HUES6 (cell line): ENCODE measurements at regions not wholly inside any gene's neighbourhood (a gene's known extent, or its start where the extent isn't known, plus 50 kb on each side); places are given as distances from the start of the nearest gene placed in this dataset.

Experiments
- H3K27ac ChIP-seq: 2 replicates; pipeline ENCODE4 v1.7.0; 2013; ENCODE audit warnings: low read depth, mild to moderate bottlenecking, low read length, inconsistent platforms
- H3K27me3 ChIP-seq: 2 replicates; pipeline ENCODE4 v1.6.1; 2013; ENCODE audit warnings: low read length; ENCODE audit not compliant: control insufficient read depth, insufficient read depth
- H3K36me3 ChIP-seq: 2 replicates; pipeline ENCODE4 v1.6.1; 2013; ENCODE audit warnings: low read length; ENCODE audit not compliant: control insufficient read depth, insufficient read depth
- H3K4me1 ChIP-seq: 2 replicates; pipeline ENCODE4 v1.6.1; 2013; ENCODE audit warnings: low read length; ENCODE audit not compliant: control insufficient read depth, insufficient read depth
- H3K4me3 ChIP-seq: 2 replicates; pipeline ENCODE4 v1.5.1; 2013; ENCODE audit warnings: low read depth, low read length
- H3K9ac ChIP-seq: one replicate; pipeline ENCODE4 v1.6.1; 2013; ENCODE audit warnings: mild to moderate bottlenecking, low read length
- H3K9me3 ChIP-seq: 2 replicates; pipeline ENCODE4 v1.6.1; 2013; ENCODE audit warnings: low read depth, low read length; ENCODE audit not compliant: control insufficient read depth, insufficient read depth

DNA sequence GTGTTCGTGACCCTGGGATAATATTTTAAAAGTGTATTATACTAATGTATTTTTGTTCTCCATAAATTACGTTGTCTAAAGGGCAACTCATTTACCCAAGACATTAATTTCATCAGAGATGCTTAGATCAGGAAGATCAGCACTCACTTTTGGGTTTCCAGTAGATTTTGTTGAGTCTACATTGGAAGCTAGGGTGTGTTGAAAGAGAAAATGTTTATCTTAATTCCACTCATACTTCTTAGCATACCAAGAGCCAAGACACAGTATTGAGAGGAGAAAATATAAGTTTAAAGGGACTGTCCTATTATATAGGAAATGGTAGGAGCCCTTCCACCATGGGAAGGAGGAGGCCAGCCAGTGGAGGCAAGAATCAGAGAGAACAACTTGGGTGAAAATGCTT lies 412.9 kb upstream of the RGMA start:
- Histone ChIP-seq H3K9me3 (no peaks in the 10 kb centered on the region), H3K9ac (no peak overlapping the region), H3K36me3 (no peaks in the 10 kb centered on the region), H3K27ac (no peak overlapping the region), H3K27me3 (no peaks in the 10 kb centered on the region), H3K4me3 (no peak overlapping the region), H3K4me1 (no peaks in the 10 kb centered on the region)

DNA sequence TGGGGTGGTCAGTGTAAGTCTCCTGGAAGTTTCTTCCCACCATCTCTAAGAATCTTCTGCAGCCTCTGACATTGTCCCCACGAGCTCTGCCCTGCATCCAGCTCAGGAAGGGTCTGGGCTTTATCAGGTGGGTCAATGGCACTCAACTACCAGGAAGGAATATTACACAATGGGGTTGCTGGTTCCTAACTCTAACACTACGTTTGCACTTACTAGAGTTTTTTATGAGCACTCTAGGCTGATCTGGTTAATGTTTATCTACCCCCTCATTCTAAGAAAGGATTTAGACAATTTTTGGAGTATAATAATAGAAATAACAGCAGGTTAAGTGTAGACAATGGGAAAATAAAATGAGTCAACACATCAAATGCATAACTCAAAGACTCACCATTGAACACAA lies 411.1 kb upstream of the RGMA start:
- Histone ChIP-seq H3K27ac (no peak overlapping the region), H3K9ac (no peak overlapping the region), H3K4me1 (peaks cover 9% of the 10 kb centered on the region), H3K9me3 (no peaks in the 10 kb centered on the region), H3K4me3 (no peak overlapping the region), H3K36me3 (no peaks in the 10 kb centered on the region), H3K27me3 (no peaks in the 10 kb centered on the region)

DNA sequence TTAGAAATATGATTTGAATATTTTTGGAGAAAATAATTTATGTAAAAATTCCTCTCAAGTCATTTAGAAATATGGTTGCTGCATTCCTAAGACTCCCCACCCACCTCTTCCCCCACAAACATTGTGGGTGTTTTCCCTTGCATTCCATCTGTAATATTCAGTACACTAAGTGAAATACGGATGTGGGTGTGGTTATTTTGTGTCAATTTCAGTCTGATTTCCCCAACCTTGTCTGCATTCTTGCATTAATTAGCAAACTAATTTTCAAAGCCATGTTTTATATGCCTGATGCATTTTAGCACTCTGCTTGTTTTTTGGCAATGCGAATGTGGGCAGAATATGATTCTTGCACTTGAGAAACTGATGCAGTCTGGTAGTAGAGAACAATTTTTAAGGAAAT lies 408.3 kb upstream of the RGMA start:
- Histone ChIP-seq H3K36me3 (no peaks in the 10 kb centered on the region), H3K4me1 (peaks cover 9% of the 10 kb centered on the region), H3K9me3 (no peaks in the 10 kb centered on the region), H3K27ac (no peak overlapping the region), H3K27me3 (no peaks in the 10 kb centered on the region), H3K9ac (no peak overlapping the region), H3K4me3 (no peak overlapping the region)

DNA sequence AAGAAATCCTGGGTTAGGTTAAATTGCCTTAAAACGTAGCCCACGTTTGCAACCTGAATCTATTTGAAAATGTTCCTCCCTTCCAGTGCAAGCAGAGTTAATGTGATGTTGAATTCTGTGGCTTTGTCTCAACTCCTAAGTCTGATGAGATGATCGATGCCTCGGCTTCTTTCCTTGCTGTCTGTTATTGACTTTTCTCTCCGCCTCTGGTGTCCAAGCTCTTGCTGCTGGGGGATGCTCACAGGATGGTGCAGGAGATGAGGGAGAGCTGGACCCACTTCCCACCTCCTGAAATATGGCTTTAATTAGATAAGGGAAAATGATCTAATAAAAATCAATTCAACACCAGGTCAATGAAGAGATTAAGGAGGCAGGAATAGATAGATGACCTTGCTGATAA lies 407.9 kb upstream of the RGMA start:
- Histone ChIP-seq H3K4me3 (no peak overlapping the region), H3K9ac (no peak overlapping the region), H3K4me1 (peaks cover 9% of the 10 kb centered on the region), H3K27ac (no peak overlapping the region), H3K36me3 (no peaks in the 10 kb centered on the region), H3K9me3 (no peaks in the 10 kb centered on the region), H3K27me3 (no peaks in the 10 kb centered on the region)

GRCh38 chr15:93495799-93496637 lies 407.0 kb upstream of the RGMA start:
- Histone ChIP-seq H3K27ac (no peak overlapping the region), H3K4me1 (peaks cover 9% of the 10 kb centered on the region), H3K27me3 (no peaks in the 10 kb centered on the region), H3K9me3 (no peaks in the 10 kb centered on the region), H3K9ac (no peak overlapping the region), H3K36me3 (no peaks in the 10 kb centered on the region), H3K4me3 (no peak overlapping the region)

GRCh38 chr15:93493172-93493571 lies 404.2 kb upstream of the RGMA start:
- Histone ChIP-seq H3K4me1 (peaks cover 9% of the 10 kb centered on the region), H3K9me3 (no peaks in the 10 kb centered on the region), H3K4me3 (no peak overlapping the region), H3K27me3 (no peaks in the 10 kb centered on the region), H3K9ac (no peak overlapping the region), H3K36me3 (no peaks in the 10 kb centered on the region), H3K27ac (no peak overlapping the region)

DNA sequence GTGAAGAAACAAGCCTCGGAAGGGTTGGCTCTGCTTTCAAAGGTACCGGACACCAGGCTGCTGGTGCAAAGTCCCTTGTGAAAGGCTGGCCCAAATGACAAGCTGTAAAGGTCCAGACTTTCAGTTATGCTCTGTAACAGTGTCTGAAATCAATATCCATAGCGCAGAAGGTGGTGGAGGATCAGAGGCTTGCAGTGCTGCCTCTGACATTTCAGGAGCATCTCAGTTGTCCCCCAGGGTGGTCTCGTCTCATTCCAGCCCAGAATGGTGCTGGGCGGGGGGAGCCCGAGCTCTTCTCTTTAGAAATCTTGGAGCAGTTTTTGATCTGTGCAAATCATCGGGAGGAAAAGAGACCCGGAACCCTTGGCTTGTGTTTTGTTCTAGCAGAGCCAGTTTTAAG lies 402.3 kb upstream of the RGMA start:
- no peaks in the 10 kb centered on the region for H3K36me3 ChIP-seq
- H3K9me3 ChIP-seq: no peaks in the 10 kb centered on the region
- H3K9ac ChIP-seq: no peak overlapping the region
- no peak overlapping the region for H3K27ac ChIP-seq
- no peak overlapping the region for H3K4me3 ChIP-seq
- no peaks in the 10 kb centered on the region for H3K27me3 ChIP-seq
- H3K4me1 ChIP-seq: peaks cover 2% of the 10 kb centered on the region

- Histone ChIP-seq H3K9ac (no peak overlapping the region), H3K27me3 (no peaks in the 10 kb centered on the region; the same call in 1 of the 2 replicates), H3K27ac (no peak overlapping the region), H3K9me3 (no peaks in the 10 kb centered on the region), H3K4me3 (no peak overlapping the region), H3K36me3 (no peaks in the 10 kb centered on the region), H3K4me1 (no peaks in the 10 kb centered on the region)
Observed at GRCh38 chr15:93488296-93488713, 399.3 kb upstream of the RGMA start.

- no peak overlapping the region for H3K9ac ChIP-seq
- no peaks in the 10 kb centered on the region; the same call in 1 of the 2 replicates for H3K27me3 ChIP-seq
- no peak overlapping the region for H3K4me3 ChIP-seq
- no peak overlapping the region for H3K27ac ChIP-seq
- H3K4me1 ChIP-seq: no peaks in the 10 kb centered on the region
- H3K36me3 ChIP-seq: no peaks in the 10 kb centered on the region
- no peaks in the 10 kb centered on the region for H3K9me3 ChIP-seq
Observed at GRCh38 chr15:93486407-93487117, 397.6 kb upstream of the RGMA start.

- Histone ChIP-seq H3K36me3 (no peaks in the 10 kb centered on the region), H3K9ac (no peak overlapping the region), H3K9me3 (no peaks in the 10 kb centered on the region), H3K4me1 (no peaks in the 10 kb centered on the region), H3K27me3 (no peaks in the 10 kb centered on the region; the same call in 1 of the 2 replicates), H3K4me3 (no peak overlapping the region), H3K27ac (no peak overlapping the region)
Observed at GRCh38 chr15:93485438-93486327, 396.7 kb upstream of the RGMA start.
